ENCODE measurements at regions not wholly inside any gene's neighbourhood (a gene's known extent, or its start where the extent isn't known, plus 50 kb on each side); places are given as distances from the start of the nearest gene placed in this dataset.
"Not testable (repeated sequence)": the region's sequence is repeated elsewhere in the genome, so short reads cannot be mapped to it uniquely, and the experiment has no call there.

- not testable (repeated sequence) for H3K36me3 ChIP-seq (ENCODE audit: control insufficient read depth, insufficient read depth, low read length); H3K4me3 ChIP-seq (ENCODE audit: low read length); H3K27me3 ChIP-seq (ENCODE audit: control insufficient read depth, insufficient read depth, low read length); H3K9me3 ChIP-seq (ENCODE audit: control insufficient read depth, low read length); H3K9ac ChIP-seq (ENCODE audit: low read length)
- H3K4me1 ChIP-seq (ENCODE audit: control insufficient read depth, insufficient read depth, low read length): peaks cover 18% of the 10 kb centered on the region
These were observed 332.5 kb downstream of the DLEU7 start for GRCh38 chr13:50510885-50511545.

GRCh38 chr13:50511877-50512341 is 331.6 kb downstream of the DLEU7 start:
- no peaks in the 10 kb centered on the region for H3K9me3 ChIP-seq (ENCODE audit: control insufficient read depth, low read length)
- no peaks in the 10 kb centered on the region for H3K36me3 ChIP-seq (ENCODE audit: control insufficient read depth, insufficient read depth, low read length)
- H3K9ac ChIP-seq (ENCODE audit: low read length): no peak overlapping the region
- H3K27me3 ChIP-seq (ENCODE audit: control insufficient read depth, insufficient read depth, low read length): no peaks in the 10 kb centered on the region
- H3K4me1 ChIP-seq (ENCODE audit: control insufficient read depth, insufficient read depth, low read length): peaks cover 18% of the 10 kb centered on the region
- no peak overlapping the region for H3K4me3 ChIP-seq (ENCODE audit: low read length)

- H3K4me1 ChIP-seq (ENCODE audit: control insufficient read depth, insufficient read depth, low read length): peaks cover 18% of the 10 kb centered on the region
- peak overlapping the region; percentile 21 for H3K4me3 ChIP-seq (ENCODE audit: low read length)
- no peaks in the 10 kb centered on the region for H3K36me3 ChIP-seq (ENCODE audit: control insufficient read depth, insufficient read depth, low read length)
- no peaks in the 10 kb centered on the region for H3K9me3 ChIP-seq (ENCODE audit: control insufficient read depth, low read length)
- H3K9ac ChIP-seq (ENCODE audit: low read length): peak overlapping the region; percentile 26
- no peaks in the 10 kb centered on the region for H3K27me3 ChIP-seq (ENCODE audit: control insufficient read depth, insufficient read depth, low read length)
These were observed 330.8 kb downstream of the DLEU7 start for GRCh38 chr13:50512474-50513299.

GRCh38 chr13:50513300-50513877 is 330.1 kb downstream of the DLEU7 start:
- no peak overlapping the region for H3K4me3 ChIP-seq (ENCODE audit: low read length)
- peak overlapping the region; percentile 26 for H3K9ac ChIP-seq (ENCODE audit: low read length)
- H3K36me3 ChIP-seq (ENCODE audit: control insufficient read depth, insufficient read depth, low read length): no peaks in the 10 kb centered on the region
- no peaks in the 10 kb centered on the region for H3K27me3 ChIP-seq (ENCODE audit: control insufficient read depth, insufficient read depth, low read length)
- H3K9me3 ChIP-seq (ENCODE audit: control insufficient read depth, low read length): no peaks in the 10 kb centered on the region
- peaks cover 18% of the 10 kb centered on the region for H3K4me1 ChIP-seq (ENCODE audit: control insufficient read depth, insufficient read depth, low read length)

GRCh38 chr13:50514249-50514648 is 329.2 kb downstream of the DLEU7 start:
- H3K4me1 ChIP-seq (ENCODE audit: control insufficient read depth, insufficient read depth, low read length): peaks cover 18% of the 10 kb centered on the region
- H3K4me3 ChIP-seq (ENCODE audit: low read length): no peak overlapping the region
- H3K9ac ChIP-seq (ENCODE audit: low read length): no peak overlapping the region

GRCh38 chr13:50518131-50518530 is 325.4 kb downstream of the DLEU7 start:
- Histone ChIP-seq H3K36me3 (ENCODE audit: control insufficient read depth, insufficient read depth, low read length) (no peaks in the 10 kb centered on the region), H3K9me3 (ENCODE audit: control insufficient read depth, low read length) (no peaks in the 10 kb centered on the region), H3K27me3 (ENCODE audit: control insufficient read depth, insufficient read depth, low read length) (no peaks in the 10 kb centered on the region), H3K4me3 (ENCODE audit: low read length) (no peak overlapping the region), H3K4me1 (ENCODE audit: control insufficient read depth, insufficient read depth, low read length) (peaks cover 19% of the 10 kb centered on the region), H3K9ac (ENCODE audit: low read length) (no peak overlapping the region)

More at GRCh38 chr13:50514249-50514648, 329.2 kb downstream of the DLEU7 start:
- Histone ChIP-seq H3K9me3 (ENCODE audit: control insufficient read depth, low read length) (no peaks in the 10 kb centered on the region), H3K27me3 (ENCODE audit: control insufficient read depth, insufficient read depth, low read length) (no peaks in the 10 kb centered on the region), H3K36me3 (ENCODE audit: control insufficient read depth, insufficient read depth, low read length) (no peaks in the 10 kb centered on the region)

- peaks cover 13% of the 10 kb centered on the region for H3K4me1 ChIP-seq (ENCODE audit: control insufficient read depth, insufficient read depth, low read length)
- no peak overlapping the region for H3K4me3 ChIP-seq (ENCODE audit: low read length)
- H3K27me3 ChIP-seq (ENCODE audit: control insufficient read depth, insufficient read depth, low read length): no peaks in the 10 kb centered on the region
- H3K9me3 ChIP-seq (ENCODE audit: control insufficient read depth, low read length): no peaks in the 10 kb centered on the region
- no peak overlapping the region for H3K9ac ChIP-seq (ENCODE audit: low read length)
- H3K36me3 ChIP-seq (ENCODE audit: control insufficient read depth, insufficient read depth, low read length): no peaks in the 10 kb centered on the region
These were observed 324.7 kb downstream of the DLEU7 start for GRCh38 chr13:50518781-50519201.

GRCh38 chr13:50519866-50520265 is 323.6 kb downstream of the DLEU7 start:
- H3K27me3 ChIP-seq (ENCODE audit: control insufficient read depth, insufficient read depth, low read length): no peaks in the 10 kb centered on the region
- H3K9me3 ChIP-seq (ENCODE audit: control insufficient read depth, low read length): no peaks in the 10 kb centered on the region
- peaks cover 13% of the 10 kb centered on the region for H3K4me1 ChIP-seq (ENCODE audit: control insufficient read depth, insufficient read depth, low read length)
- no peaks in the 10 kb centered on the region for H3K36me3 ChIP-seq (ENCODE audit: control insufficient read depth, insufficient read depth, low read length)
- H3K4me3 ChIP-seq (ENCODE audit: low read length): no peak overlapping the region
- no peak overlapping the region for H3K9ac ChIP-seq (ENCODE audit: low read length)

GRCh38 chr13:50521006-50521830 is 322.3 kb downstream of the DLEU7 start:
- H3K36me3 ChIP-seq (ENCODE audit: control insufficient read depth, insufficient read depth, low read length): no peaks in the 10 kb centered on the region
- H3K4me3 ChIP-seq (ENCODE audit: low read length): no peak overlapping the region
- no peaks in the 10 kb centered on the region for H3K27me3 ChIP-seq (ENCODE audit: control insufficient read depth, insufficient read depth, low read length)
- peaks cover 13% of the 10 kb centered on the region for H3K4me1 ChIP-seq (ENCODE audit: control insufficient read depth, insufficient read depth, low read length)
- no peaks in the 10 kb centered on the region for H3K9me3 ChIP-seq (ENCODE audit: control insufficient read depth, low read length)
- no peak overlapping the region for H3K9ac ChIP-seq (ENCODE audit: low read length)

- Histone ChIP-seq H3K27me3 (ENCODE audit: control insufficient read depth, insufficient read depth, low read length) (no peaks in the 10 kb centered on the region), H3K9ac (ENCODE audit: low read length) (no peak overlapping the region), H3K4me1 (ENCODE audit: control insufficient read depth, insufficient read depth, low read length) (peaks cover 13% of the 10 kb centered on the region), H3K36me3 (ENCODE audit: control insufficient read depth, insufficient read depth, low read length) (no peaks in the 10 kb centered on the region), H3K9me3 (ENCODE audit: control insufficient read depth, low read length) (no peaks in the 10 kb centered on the region), H3K4me3 (ENCODE audit: low read length) (no peak overlapping the region)
These were observed 321.7 kb downstream of the DLEU7 start for GRCh38 chr13:50521831-50522149.

GRCh38 chr13:50522506-50522905 is 321.0 kb downstream of the DLEU7 start:
- Histone ChIP-seq H3K27me3 (ENCODE audit: control insufficient read depth, insufficient read depth, low read length) (no peaks in the 10 kb centered on the region), H3K9ac (ENCODE audit: low read length) (no peak overlapping the region), H3K4me1 (ENCODE audit: control insufficient read depth, insufficient read depth, low read length) (peaks cover 13% of the 10 kb centered on the region), H3K36me3 (ENCODE audit: control insufficient read depth, insufficient read depth, low read length) (no peaks in the 10 kb centered on the region), H3K4me3 (ENCODE audit: low read length) (no peak overlapping the region), H3K9me3 (ENCODE audit: control insufficient read depth, low read length) (no peaks in the 10 kb centered on the region)
